ENCODE measurements at regions not wholly inside any gene's neighbourhood (a gene's known extent, or its start where the extent isn't known, plus 50 kb on each side); places are given as distances from the start of the nearest gene placed in this dataset.

DNA sequence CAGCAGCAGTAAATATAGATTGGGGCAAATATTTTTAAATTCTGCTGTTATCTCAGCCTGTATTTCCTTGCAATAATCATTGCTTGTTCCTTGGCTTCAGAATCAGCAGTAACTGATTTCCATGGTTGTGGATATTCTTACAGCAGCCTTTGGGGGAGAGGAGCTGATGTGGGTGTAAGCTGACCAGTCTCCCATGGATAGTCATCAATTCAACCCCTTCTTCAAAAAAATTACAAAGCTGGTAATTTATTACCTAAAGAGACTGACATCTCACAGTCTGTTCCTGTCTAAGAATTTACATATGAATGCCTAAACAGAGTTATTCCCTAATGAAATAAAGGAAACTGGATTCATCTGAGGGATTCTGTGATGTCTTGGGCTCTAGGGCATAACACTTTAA lies 103.1 kb upstream of the CABCOCO1 start:
- Histone ChIP-seq H3K36me3 (ENCODE audit: control insufficient read depth in 2 of 4, insufficient read depth in 4 of 4, low read length in 3 of 4) (no peaks in the 10 kb centered on the region), H3K18ac (ENCODE audit: extremely low read depth, low read length) (no peak overlapping the region), H4K91ac (replicated peaks; ENCODE audit: insufficient read length, low read length) (no peak overlapping the region), H4K5ac (ENCODE audit: insufficient read length, low read depth, low read length) (no peak overlapping the region), H3K79me2 (ENCODE audit: control insufficient read depth in 1 of 2, insufficient read depth in 2 of 2, low read length in 2 of 2) (no peaks in the 10 kb centered on the region), H3K56ac (replicated peaks; ENCODE audit: insufficient read length, low read depth, low read length) (no peak overlapping the region), H3K9ac (replicated peaks in 1 of 4; ENCODE audit: extremely low read depth in 1 of 4, low read depth in 3 of 4, low read length in 3 of 4) (no peak overlapping the region), H2BK20ac (ENCODE audit: low read length) (no peak overlapping the region), H3K27ac (ENCODE audit: low read depth, low read length) (no peak overlapping the region), H4K8ac (ENCODE audit: extremely low read depth, insufficient read depth, low read length) (no peak overlapping the region), H2BK12ac (ENCODE audit: low read depth, low read length) (no peak overlapping the region), H2BK15ac (ENCODE audit: low read length) (no peak overlapping the region), H3K23ac (ENCODE audit: insufficient read length) (no peak overlapping the region), H3K27me3 (replicated peaks in 1 of 4; ENCODE audit: control insufficient read depth in 3 of 4, extremely low read depth in 1 of 4, insufficient read depth in 3 of 4, low read length in 3 of 4) (no peaks in the 10 kb centered on the region), H2BK120ac (replicated peaks; ENCODE audit: low read depth, low read length) (peak overlapping the region; percentile 4), H3K14ac (ENCODE audit: insufficient read length) (no peak overlapping the region), H3K9me3 (ENCODE audit: insufficient read depth in 2 of 2, low read depth in 1 of 2, low read length in 1 of 2) (peaks cover 0 to 3% of the 10 kb centered on the region in 2 experiments; a peak in 1 of 4 replicates), H3K4me2 (ENCODE audit: insufficient read depth in 1 of 2, low read depth in 2 of 2, low read length in 2 of 2) (no peak overlapping the region), H2AFZ (ENCODE audit: low read length) (no peak overlapping the region), H2BK5ac (ENCODE audit: low read depth, low read length) (no peak overlapping the region), H3K4me1 (replicated peaks in 1 of 4; ENCODE audit: control insufficient read depth in 3 of 4, insufficient read depth in 4 of 4, low read length in 3 of 4) (peaks cover 0 to 2% (median 0%) of the 10 kb centered on the region in 4 experiments; a peak in 1 of 7 replicates), H3K4ac (replicated peaks; ENCODE audit: insufficient read length, low read depth, low read length) (no peak overlapping the region), H4K20me1 (replicated peaks in 1 of 2; ENCODE audit: control insufficient read depth in 1 of 2, insufficient read depth in 2 of 2, low read length in 2 of 2) (no peaks in the 10 kb centered on the region), H3K79me1 (ENCODE audit: low read depth, low read length) (no peaks in the 10 kb centered on the region), H2AK5ac (ENCODE audit: low read depth, low read length) (no peak overlapping the region), H3K23me2 (ENCODE audit: low read depth, low read length) (no peaks in the 10 kb centered on the region), H3K4me3 (ENCODE audit: extremely low read depth in 1 of 4, insufficient read depth in 2 of 4, low read depth in 3 of 4, low read length in 4 of 4) (no peak overlapping the region)
- FAIRE-seq (no peak), DNase-seq (ENCODE audit: low read depth in 1 of 2, low spot score in 2 of 2) (no peak)
- ChIA-PET CTCF (ENCODE audit: partially characterized antibody) (no interaction called here), POLR2A (ENCODE audit: partially characterized antibody) (no interaction called here)
- TF ChIP-seq, protein P1, sequence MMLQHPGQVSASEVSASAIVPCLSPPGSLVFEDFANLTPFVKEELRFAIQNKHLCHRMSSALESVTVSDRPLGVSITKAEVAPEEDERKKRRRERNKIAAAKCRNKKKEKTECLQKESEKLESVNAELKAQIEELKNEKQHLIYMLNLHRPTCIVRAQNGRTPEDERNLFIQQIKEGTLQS (IDR thresholded peaks at IDR 0.05; ENCODE audit: insufficient read depth, low read depth, low read length), result no peak
- TF ChIP-seq NANOG (IDR thresholded peaks at IDR 0.05; ENCODE audit: insufficient read depth, low read depth, low read length, poor library complexity, severe bottlenecking), result no peak
- TF ChIP-seq RNF2 (IDR thresholded peaks at IDR 0.05; ENCODE audit: borderline replicate concordance, low read depth, low read length, missing control alignments, poor library complexity, severe bottlenecking), result no peak
- no peak for TF ChIP-seq JUND (IDR thresholded peaks at IDR 0.05; ENCODE audit: low read length)
- TF ChIP-seq, protein P2, sequence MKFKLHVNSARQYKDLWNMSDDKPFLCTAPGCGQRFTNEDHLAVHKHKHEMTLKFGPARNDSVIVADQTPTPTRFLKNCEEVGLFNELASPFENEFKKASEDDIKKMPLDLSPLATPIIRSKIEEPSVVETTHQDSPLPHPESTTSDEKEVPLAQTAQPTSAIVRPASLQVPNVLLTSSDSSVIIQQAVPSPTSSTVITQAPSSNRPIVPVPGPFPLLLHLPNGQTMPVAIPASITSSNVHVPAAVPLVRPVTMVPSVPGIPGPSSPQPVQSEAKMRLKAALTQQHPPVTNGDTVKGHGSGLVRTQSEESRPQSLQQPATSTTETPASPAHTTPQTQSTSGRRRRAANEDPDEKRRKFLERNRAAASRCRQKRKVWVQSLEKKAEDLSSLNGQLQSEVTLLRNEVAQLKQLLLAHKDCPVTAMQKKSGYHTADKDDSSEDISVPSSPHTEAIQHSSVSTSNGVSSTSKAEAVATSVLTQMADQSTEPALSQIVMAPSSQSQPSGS (IDR thresholded peaks at IDR 0.05; ENCODE audit: low read length), result no peak
- TF ChIP-seq BCL11A (IDR thresholded peaks at IDR 0.05; ENCODE audit: low read depth in 2 of 2, low read length in 2 of 2), result no peak
- TF ChIP-seq EGR1 (IDR thresholded peaks at IDR 0.05; ENCODE audit: borderline replicate concordance, low read depth, low read length), result no peak
- TF ChIP-seq HDAC2 (IDR thresholded peaks at IDR 0.05; ENCODE audit: borderline replicate concordance in 1 of 2, low read depth in 2 of 2, low read length in 2 of 2), result no peak
- TF ChIP-seq PHF8 (conservative IDR thresholded peaks at IDR 0.05; ENCODE audit: low read depth, low read length), result no peak
- no peak for TF ChIP-seq TCF12 (IDR thresholded peaks at IDR 0.05; ENCODE audit: low read depth, low read length)
- TF ChIP-seq SAP30 (IDR thresholded peaks at IDR 0.05; ENCODE audit: insufficient read depth, insufficient replicate concordance, low read length), result no peak
- TF ChIP-seq SUZ12 (IDR thresholded peaks at IDR 0.05; ENCODE audit: low read length), result no peak

All from H1 (cell line).